ENCODE measurements at regions not wholly inside any gene's neighbourhood (a gene's known extent, or its start where the extent isn't known, plus 50 kb on each side); places are given as distances from the start of the nearest gene placed in this dataset.

GRCh38 chr5:159435855-159436254 is 105.6 kb upstream of the IL12B start:
- no peaks in the 10 kb centered on the region for H3K36me3 ChIP-seq (ENCODE audit: control insufficient read depth, insufficient read depth, low read length)
- FAIRE-seq: no peak
- DNase-seq (ENCODE audit: low read depth): no peak
- peaks cover 3% of the 10 kb centered on the region for H3K27me3 ChIP-seq (ENCODE audit: control insufficient read depth, insufficient read depth, low read length)
- H3K4me3 ChIP-seq (ENCODE audit: low read depth, low read length): no peak overlapping the region
- no peak for TF ChIP-seq CTCF (IDR thresholded peaks at IDR 0.05; ENCODE audit: insufficient read depth, low read length, severe bottlenecking)

- Histone ChIP-seq H3K36me3 (ENCODE audit: control insufficient read depth, insufficient read depth, low read length) (no peaks in the 10 kb centered on the region), H3K27me3 (ENCODE audit: control insufficient read depth, insufficient read depth, low read length) (peaks cover 3% of the 10 kb centered on the region), H3K4me3 (ENCODE audit: low read depth, low read length) (no peak overlapping the region)
- no peak for TF ChIP-seq CTCF (IDR thresholded peaks at IDR 0.05; ENCODE audit: insufficient read depth, low read length, severe bottlenecking)
- DNase-seq (ENCODE audit: low read depth): no peak
- no peak for FAIRE-seq
Observed at GRCh38 chr5:159438092-159438491, 107.8 kb upstream of the IL12B start.

DNA sequence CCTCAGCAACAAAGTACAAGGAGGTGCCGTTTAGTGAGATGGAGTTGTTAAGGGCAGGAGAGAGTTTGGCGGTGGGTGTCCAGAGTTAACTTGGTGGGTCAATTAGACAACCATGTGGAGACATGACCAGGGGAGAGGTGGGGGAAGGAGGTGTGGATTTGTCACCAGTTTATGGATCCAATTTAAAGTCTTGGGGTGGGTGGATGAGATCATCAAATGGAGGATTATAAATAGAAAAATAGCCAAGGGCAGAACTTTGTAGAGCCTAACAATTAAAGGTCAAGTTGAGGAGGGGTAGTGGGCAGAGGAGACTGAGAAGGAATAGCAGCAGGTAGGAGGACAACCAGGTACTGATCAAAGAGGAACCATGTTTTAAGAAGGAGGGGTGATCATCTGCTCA is 108.7 kb upstream of the IL12B start:
- no peak for FAIRE-seq
- TF ChIP-seq CTCF (IDR thresholded peaks at IDR 0.05; ENCODE audit: insufficient read depth, low read length, severe bottlenecking): no peak
- no peaks in the 10 kb centered on the region for H3K27me3 ChIP-seq (ENCODE audit: control insufficient read depth, insufficient read depth, low read length)

DNA sequence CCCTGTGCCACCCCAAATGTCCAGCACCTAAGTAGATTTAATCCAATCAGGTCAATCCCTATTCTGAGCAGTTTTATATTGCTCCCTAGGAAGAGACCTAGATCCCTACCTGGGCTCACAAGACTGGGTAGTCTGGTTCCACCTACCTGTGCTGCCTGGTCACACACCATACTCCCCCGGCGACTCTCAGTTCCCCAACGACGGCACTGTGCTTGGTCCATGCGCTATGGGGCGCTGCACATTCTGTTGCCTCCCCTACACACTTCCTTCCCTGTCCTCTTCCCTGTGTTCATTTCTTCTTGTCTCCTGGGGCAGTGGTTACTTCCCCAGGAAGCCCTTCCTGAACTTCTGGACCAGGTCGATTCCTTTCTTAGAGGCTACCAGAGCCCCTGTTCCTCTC is 109.9 kb upstream of the IL12B start:
- no peaks in the 10 kb centered on the region for H3K36me3 ChIP-seq (ENCODE audit: control insufficient read depth, insufficient read depth, low read length)
- no peak overlapping the region for H3K4me3 ChIP-seq (ENCODE audit: low read depth, low read length)
- no peak for TF ChIP-seq CTCF (IDR thresholded peaks at IDR 0.05; ENCODE audit: insufficient read depth, low read length, severe bottlenecking)
- DNase-seq (ENCODE audit: low read depth) (no peak), FAIRE-seq (peak; percentile 36)
- no peaks in the 10 kb centered on the region for H3K27me3 ChIP-seq (ENCODE audit: control insufficient read depth, insufficient read depth, low read length)

More for the DNA sequence above, 108.7 kb upstream of the IL12B start:
- Histone ChIP-seq H3K4me3 (ENCODE audit: low read depth, low read length) (no peak overlapping the region), H3K36me3 (ENCODE audit: control insufficient read depth, insufficient read depth, low read length) (no peaks in the 10 kb centered on the region)
- DNase-seq (ENCODE audit: low read depth): no peak

DNA sequence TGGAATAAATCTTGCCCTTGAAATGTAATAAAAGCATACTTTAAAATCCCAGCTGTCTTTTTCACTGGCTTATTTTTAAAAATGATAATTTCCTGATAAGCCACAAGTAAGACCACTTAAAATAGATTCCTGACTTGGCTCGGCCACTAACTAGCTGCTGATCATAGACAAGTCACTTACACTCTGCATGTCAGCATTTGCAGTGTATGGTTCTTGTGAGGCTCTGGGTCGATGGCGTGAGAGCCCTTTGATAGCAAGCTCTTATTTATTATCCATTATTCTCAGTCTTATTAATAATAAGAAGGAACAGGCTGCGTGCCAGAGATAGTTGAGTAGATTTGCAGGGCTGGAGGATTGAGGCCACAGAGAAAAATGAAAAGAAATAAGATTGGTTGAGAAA is 110.7 kb upstream of the IL12B start:
- no peak overlapping the region for H3K4me3 ChIP-seq (ENCODE audit: low read depth, low read length)
- H3K36me3 ChIP-seq (ENCODE audit: control insufficient read depth, insufficient read depth, low read length): no peaks in the 10 kb centered on the region
- DNase-seq (ENCODE audit: low read depth): no peak
- no peak for TF ChIP-seq CTCF (IDR thresholded peaks at IDR 0.05; ENCODE audit: insufficient read depth, low read length, severe bottlenecking)
- no peaks in the 10 kb centered on the region for H3K27me3 ChIP-seq (ENCODE audit: control insufficient read depth, insufficient read depth, low read length)
- no peak for FAIRE-seq

DNA sequence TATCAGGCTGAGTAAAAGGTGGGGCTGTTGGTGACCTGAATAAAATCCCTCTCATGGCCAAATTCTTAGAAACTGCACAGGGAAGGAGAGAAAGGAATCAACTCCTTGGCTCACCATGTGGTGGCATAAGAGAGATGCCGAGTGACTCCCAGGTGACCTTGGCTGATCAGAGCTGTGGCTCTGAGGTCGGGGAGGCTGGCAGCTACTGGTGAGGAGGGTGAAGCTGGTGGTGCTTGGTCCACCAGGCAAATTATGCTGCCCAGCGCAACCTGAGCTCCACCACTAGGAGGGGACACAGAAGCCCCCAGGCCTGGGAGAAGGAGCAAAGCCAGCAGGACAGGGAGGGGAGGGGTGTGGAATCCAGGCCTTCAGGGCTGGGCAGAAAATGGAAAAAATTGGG is 111.2 kb upstream of the IL12B start:
- TF ChIP-seq CTCF (IDR thresholded peaks at IDR 0.05; ENCODE audit: insufficient read depth, low read length, severe bottlenecking): peak; percentile 38
- peak; percentile 23 for FAIRE-seq

More for the DNA sequence above, 111.2 kb upstream of the IL12B start:
- no peaks in the 10 kb centered on the region for H3K36me3 ChIP-seq (ENCODE audit: control insufficient read depth, insufficient read depth, low read length)
- no peaks in the 10 kb centered on the region for H3K27me3 ChIP-seq (ENCODE audit: control insufficient read depth, insufficient read depth, low read length)
- H3K4me3 ChIP-seq (ENCODE audit: low read depth, low read length): no peak overlapping the region
- no peak for DNase-seq (ENCODE audit: low read depth)

Data from bronchial epithelial cell (primary cell).